Middle frontal gyrus (tissue), 1 donor: ENCODE measurements at regions not wholly inside any gene's neighbourhood (a gene's known extent, or its start where the extent isn't known, plus 50 kb on each side); places are given as distances from the start of the nearest gene placed in this dataset.

Experiments used
- DNase-seq: peaks from one replicate; pipeline ENCODE4 v3.0.0-alpha.2; 2015; ENCODE audit warnings: low spot score; ENCODE audit errors: extremely low spot score

GRCh38 chr12:128059621-128060370 lies 207.2 kb upstream of the TMEM132C start:
- DNase-seq, result no peak

- no peak for DNase-seq
Observed at GRCh38 chr12:128068211-128068610, 198.8 kb upstream of the TMEM132C start.

GRCh38 chr12:128069359-128069997 lies 197.5 kb upstream of the TMEM132C start:
- peak; percentile 18 for DNase-seq

- no peak for DNase-seq
Observed at GRCh38 chr12:128073937-128074336, 193.0 kb upstream of the TMEM132C start.

GRCh38 chr12:128075332-128075731 lies 191.6 kb upstream of the TMEM132C start:
- DNase-seq, result no peak

- no peak for DNase-seq
Observed at GRCh38 chr12:128076188-128076587, 190.8 kb upstream of the TMEM132C start.

GRCh38 chr12:128077211-128077916 lies 189.6 kb upstream of the TMEM132C start:
- no peak for DNase-seq

- DNase-seq, result no peak
Observed at GRCh38 chr12:128077917-128078298, 189.1 kb upstream of the TMEM132C start.

- DNase-seq, result no peak
Observed at GRCh38 chr12:128078301-128078971, 188.5 kb upstream of the TMEM132C start.

GRCh38 chr12:128079446-128079845 lies 187.5 kb upstream of the TMEM132C start:
- no peak for DNase-seq

- DNase-seq, result no peak
Observed at GRCh38 chr12:128083132-128083729, 183.7 kb upstream of the TMEM132C start.

- no peak for DNase-seq
Observed at GRCh38 chr12:128088926-128089325, 178.0 kb upstream of the TMEM132C start.

- no peak for DNase-seq
Observed at GRCh38 chr12:128089961-128090360, 177.0 kb upstream of the TMEM132C start.

- DNase-seq, result no peak
Observed at GRCh38 chr12:128091101-128091720, 175.8 kb upstream of the TMEM132C start.

- no peak for DNase-seq
Observed at GRCh38 chr12:128091951-128092382, 175.0 kb upstream of the TMEM132C start.

- DNase-seq, result no peak
Observed at GRCh38 chr12:128098730-128099129, 168.2 kb upstream of the TMEM132C start.

- DNase-seq, result no peak
Observed at GRCh38 chr12:128103152-128103551, 163.8 kb upstream of the TMEM132C start.

- DNase-seq, result no peak
Observed at GRCh38 chr12:128109236-128109635, 157.7 kb upstream of the TMEM132C start.

GRCh38 chr12:128109636-128110035 lies 157.3 kb upstream of the TMEM132C start:
- DNase-seq, result no peak

GRCh38 chr12:128111333-128111732 lies 155.6 kb upstream of the TMEM132C start:
- no peak for DNase-seq

- DNase-seq, result no peak
Observed at GRCh38 chr12:128111951-128112350, 155.0 kb upstream of the TMEM132C start.
